SK-N-MC (cell line): ENCODE measurements at regions not wholly inside any gene's neighbourhood (a gene's known extent, or its start where the extent isn't known, plus 50 kb on each side); places are given as distances from the start of the nearest gene placed in this dataset.

ENCODE experiments used
- EZH2 ChIP-seq: fragments of 200-600 bp; sonication (generic); IDR thresholded peaks from one replicate; pipeline ENCODE4 v1.6.1; 2017; ENCODE audit warnings: antibody characterized with exemption
- FOXP2 ChIP-seq: optimal IDR thresholded peaks from 2 replicates; pipeline ENCODE3; 2011; ENCODE audit warnings: mild to moderate bottlenecking, moderate library complexity; ENCODE audit not compliant: insufficient read depth; ENCODE audit errors: extremely low read length, control extremely low read depth
- POLR2AphosphoS5 ChIP-seq: IDR thresholded peaks from 2 replicates; pipeline ENCODE4 v1.6.1; 2012; ENCODE audit warnings: mild to moderate bottlenecking, low read depth, low read length, borderline replicate concordance

GRCh38 chr7:16935341-16935735, 53.6 kb upstream of the AGR3 start:
- TF ChIP-seq POLR2AphosphoS5 = no peak
- TF ChIP-seq EZH2 = no peak
- no peak for TF ChIP-seq FOXP2
